ENCODE measurements at regions not wholly inside any gene's neighbourhood (a gene's known extent, or its start where the extent isn't known, plus 50 kb on each side); places are given as distances from the start of the nearest gene placed in this dataset.

- DNase-seq (ENCODE audit: low spot score): no peak
- H3K36me3 ChIP-seq (ENCODE audit: control insufficient read depth in 4 of 4, insufficient read depth in 3 of 4, low read depth in 1 of 4, low read length in 3 of 4): no peaks in the 10 kb centered on the region
- H3K27me3 ChIP-seq (ENCODE audit: control insufficient read depth in 4 of 4, insufficient read depth in 4 of 4, low read length in 3 of 4): no peaks in the 10 kb centered on the region
- H3K9me3 ChIP-seq (ENCODE audit: control insufficient read depth in 4 of 4, low read length in 3 of 4): no peaks in the 10 kb centered on the region
- WGBS: 44% methylated on average over 2 of the region's 2 CpGs
- no peak overlapping the region for H3K4me3 ChIP-seq (ENCODE audit: low read depth in 1 of 3, low read length in 3 of 3)
- TF ChIP-seq ATF3 (IDR thresholded peaks at IDR 0.05) (no peak), RXRA (IDR thresholded peaks at IDR 0.05) (no peak), RAD21 (IDR thresholded peaks at IDR 0.05) (no peak), EGR1 (IDR thresholded peaks at IDR 0.05; ENCODE audit: low read depth in 2 of 2) (no peak)
- H3K4me1 ChIP-seq (ENCODE audit: control insufficient read depth in 4 of 4, insufficient read depth in 4 of 4, low read length in 3 of 4): no peaks in the 10 kb centered on the region
- no peak overlapping the region for H3K9ac ChIP-seq (ENCODE audit: low read depth in 1 of 2, low read length in 2 of 2)
- H3K27ac ChIP-seq (ENCODE audit: low read depth in 1 of 2, low read length in 2 of 2): no peak overlapping the region
Observed at GRCh38 chr3:89923921-89924610, 816.6 kb downstream of the EPHA3 start.

DNA sequence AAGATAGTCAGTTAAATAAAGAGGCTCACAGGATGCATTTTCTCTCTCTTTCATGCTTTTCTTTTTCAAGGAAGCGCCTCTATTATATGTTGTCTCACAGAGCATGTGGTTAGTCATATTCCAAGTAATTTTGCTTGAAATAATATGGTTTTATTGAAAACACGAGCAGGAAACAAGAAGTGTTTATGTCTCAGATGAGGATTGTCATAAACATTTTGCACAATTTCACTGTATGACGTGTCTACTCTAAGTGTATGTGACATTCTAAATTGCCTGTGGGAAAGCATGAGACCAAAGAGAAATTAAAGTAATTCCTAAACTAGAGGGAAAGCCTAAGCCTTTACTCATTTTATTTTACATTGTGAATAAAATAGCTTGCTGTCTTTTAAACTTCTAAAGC is 818.6 kb downstream of the EPHA3 start:
- Histone ChIP-seq H3K27ac (ENCODE audit: low read depth in 1 of 2, low read length in 2 of 2) (no peak overlapping the region), H3K4me3 (ENCODE audit: low read depth in 1 of 3, low read length in 3 of 3) (no peak overlapping the region), H3K9me3 (ENCODE audit: control insufficient read depth in 4 of 4, low read length in 3 of 4) (no peaks in the 10 kb centered on the region), H3K4me1 (ENCODE audit: control insufficient read depth in 4 of 4, insufficient read depth in 4 of 4, low read length in 3 of 4) (no peaks in the 10 kb centered on the region), H3K27me3 (ENCODE audit: control insufficient read depth in 4 of 4, insufficient read depth in 4 of 4, low read length in 3 of 4) (no peaks in the 10 kb centered on the region), H3K36me3 (ENCODE audit: control insufficient read depth in 4 of 4, insufficient read depth in 3 of 4, low read depth in 1 of 4, low read length in 3 of 4) (no peaks in the 10 kb centered on the region), H3K9ac (ENCODE audit: low read depth in 1 of 2, low read length in 2 of 2) (no peak overlapping the region)
- TF ChIP-seq FOXA2 (IDR thresholded peaks at IDR 0.05) (no peak), GABPA (IDR thresholded peaks at IDR 0.05 in 1 of 2, conservative IDR thresholded peaks at IDR 0.05 in 1 of 2) (no peak), JUND (IDR thresholded peaks at IDR 0.05) (no peak), RXRA (IDR thresholded peaks at IDR 0.05) (no peak), HNF4G (IDR thresholded peaks at IDR 0.05) (no peak), TAF1 (conservative IDR thresholded peaks at IDR 0.05) (no peak), ZBTB33 (IDR thresholded peaks at IDR 0.05) (no peak), RAD21 (IDR thresholded peaks at IDR 0.05) (no peak), ATF3 (IDR thresholded peaks at IDR 0.05) (no peak), HNF4A (conservative IDR thresholded peaks at IDR 0.05) (no peak), FOXA1 (IDR thresholded peaks at IDR 0.05) (no peak), NR2F2 (IDR thresholded peaks at IDR 0.05) (no peak), YY1 (IDR thresholded peaks at IDR 0.05) (no peak), EGR1 (IDR thresholded peaks at IDR 0.05; ENCODE audit: low read depth in 2 of 2) (no peak), CTCF (IDR thresholded peaks at IDR 0.05; ENCODE audit: low read depth, low read length, missing input control) (no peak), SP1 (IDR thresholded peaks at IDR 0.05) (no peak)
- TF ChIP-seq, protein P1, sequence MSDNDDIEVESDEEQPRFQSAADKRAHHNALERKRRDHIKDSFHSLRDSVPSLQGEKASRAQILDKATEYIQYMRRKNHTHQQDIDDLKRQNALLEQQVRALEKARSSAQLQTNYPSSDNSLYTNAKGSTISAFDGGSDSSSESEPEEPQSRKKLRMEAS (IDR thresholded peaks at IDR 0.05): no peak
- TF ChIP-seq, protein P2, sequence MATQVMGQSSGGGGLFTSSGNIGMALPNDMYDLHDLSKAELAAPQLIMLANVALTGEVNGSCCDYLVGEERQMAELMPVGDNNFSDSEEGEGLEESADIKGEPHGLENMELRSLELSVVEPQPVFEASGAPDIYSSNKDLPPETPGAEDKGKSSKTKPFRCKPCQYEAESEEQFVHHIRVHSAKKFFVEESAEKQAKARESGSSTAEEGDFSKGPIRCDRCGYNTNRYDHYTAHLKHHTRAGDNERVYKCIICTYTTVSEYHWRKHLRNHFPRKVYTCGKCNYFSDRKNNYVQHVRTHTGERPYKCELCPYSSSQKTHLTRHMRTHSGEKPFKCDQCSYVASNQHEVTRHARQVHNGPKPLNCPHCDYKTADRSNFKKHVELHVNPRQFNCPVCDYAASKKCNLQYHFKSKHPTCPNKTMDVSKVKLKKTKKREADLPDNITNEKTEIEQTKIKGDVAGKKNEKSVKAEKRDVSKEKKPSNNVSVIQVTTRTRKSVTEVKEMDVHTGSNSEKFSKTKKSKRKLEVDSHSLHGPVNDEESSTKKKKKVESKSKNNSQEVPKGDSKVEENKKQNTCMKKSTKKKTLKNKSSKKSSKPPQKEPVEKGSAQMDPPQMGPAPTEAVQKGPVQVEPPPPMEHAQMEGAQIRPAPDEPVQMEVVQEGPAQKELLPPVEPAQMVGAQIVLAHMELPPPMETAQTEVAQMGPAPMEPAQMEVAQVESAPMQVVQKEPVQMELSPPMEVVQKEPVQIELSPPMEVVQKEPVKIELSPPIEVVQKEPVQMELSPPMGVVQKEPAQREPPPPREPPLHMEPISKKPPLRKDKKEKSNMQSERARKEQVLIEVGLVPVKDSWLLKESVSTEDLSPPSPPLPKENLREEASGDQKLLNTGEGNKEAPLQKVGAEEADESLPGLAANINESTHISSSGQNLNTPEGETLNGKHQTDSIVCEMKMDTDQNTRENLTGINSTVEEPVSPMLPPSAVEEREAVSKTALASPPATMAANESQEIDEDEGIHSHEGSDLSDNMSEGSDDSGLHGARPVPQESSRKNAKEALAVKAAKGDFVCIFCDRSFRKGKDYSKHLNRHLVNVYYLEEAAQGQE (IDR thresholded peaks at IDR 0.05): no peak
- WGBS: 67% methylated on average over 3 of the region's 3 CpGs
- DNase-seq (ENCODE audit: low spot score): no peak
